Keratinocyte (primary cell): ENCODE measurements at regions not wholly inside any gene's neighbourhood (a gene's known extent, or its start where the extent isn't known, plus 50 kb on each side); places are given as distances from the start of the nearest gene placed in this dataset.

ENCODE experiments used
- CTCF ChIP-seq, 3 experiments: IDR thresholded peaks in 1 of 3; conservative IDR thresholded peaks in 1 of 3; optimal IDR thresholded peaks in 1 of 3; 2 replicates in 2 of 3; 3 replicates in 1 of 3; pipeline versions ENCODE3 to v1.5.1; 2011; ENCODE audit warnings: low read length in 3 of 3, mild to moderate bottlenecking in 3 of 3, moderate library complexity in 2 of 3, control low read depth in 1 of 3, inconsistent platforms in 1 of 3; ENCODE audit not compliant: insufficient read depth in 2 of 3; ENCODE audit errors: extremely low read depth in 1 of 3
- EZH2 ChIP-seq: IDR thresholded peaks from one replicate; pipeline ENCODE4 v1.6.1; 2012; ENCODE audit warnings: inconsistent platforms, mild to moderate bottlenecking, low read length, moderate library complexity

GRCh38 chr11:115872416-115872815 lies 368.2 kb upstream of the CADM1 start:
- TF ChIP-seq CTCF (optimal IDR thresholded peaks at IDR 0.05 in 1 of 3, IDR thresholded peaks at IDR 0.05 in 1 of 3, conservative IDR thresholded peaks at IDR 0.05 in 1 of 3; ENCODE audit: extremely low read depth in 1 of 3, insufficient read depth in 2 of 3, low read length in 3 of 3) = no peak
- TF ChIP-seq EZH2 = no peak
